Heart left ventricle (tissue), 16 donors: ENCODE measurements at regions not wholly inside any gene's neighbourhood (a gene's known extent, or its start where the extent isn't known, plus 50 kb on each side); places are given as distances from the start of the nearest gene placed in this dataset.

Experiments
- ATAC-seq, 4 donors: fragments of 200-7000 bp; cut with Tn5 transposase; one replicate each; pipeline ENCODE4 v1.9.1; 2020 to 2022; ENCODE audit warnings: moderate library complexity in 4 of 4, mild to moderate bottlenecking in 3 of 4, moderate number of reproducible peaks in 1 of 4
- DNase-seq, 5 donors: peaks; one replicate each; pipeline ENCODE4 v3.0.0-alpha.2; 2020
- H3K27ac ChIP-seq, 12 donors: fragments of 200-600 bp; sonication (generic) in 4 of 12; one replicate each; pipeline versions ENCODE4 v1.5.0 to v1.8.0; 2016 to 2022; ENCODE audit warnings: mild to moderate bottlenecking in 2 of 12
- H3K27me3 ChIP-seq, 9 donors: fragments of 200-600 bp; sonication (generic) in 2 of 9; one replicate each; pipeline versions ENCODE4 v1.5.1 to v1.8.0; 2016 to 2022; ENCODE audit warnings: mild to moderate bottlenecking in 3 of 9
- H3K36me3 ChIP-seq, 9 donors: fragments of 200-600 bp; sonication (generic) in 2 of 9; one replicate each; pipeline versions ENCODE4 v1.5.0 to v1.8.0; 2018 to 2022; ENCODE audit warnings: mild to moderate bottlenecking in 2 of 9
- H3K4me1 ChIP-seq, 12 donors: fragments of 200-600 bp; sonication (generic) in 4 of 12; one replicate each; pipeline versions ENCODE4 v1.5.0 to v1.8.0; 2016 to 2022; ENCODE audit warnings: mild to moderate bottlenecking in 3 of 12
- H3K4me3 ChIP-seq, 12 donors: fragments of 200-600 bp; sonication (generic) in 4 of 12; one replicate each; pipeline versions ENCODE4 v1.5.0 to v1.8.0; 2017 to 2022; ENCODE audit warnings: mild to moderate bottlenecking in 9 of 12, moderate library complexity in 4 of 12
- H3K9me3 ChIP-seq, 12 donors: fragments of 200-600 bp; sonication (generic) in 4 of 12; one replicate each; pipeline versions ENCODE4 v1.5.0 to v1.8.0; 2016 to 2022; ENCODE audit warnings: mild to moderate bottlenecking in 1 of 12
- POLR2A ChIP-seq, 2 donors: fragments of 450-650 bp; IDR thresholded peaks; one replicate each; pipeline ENCODE4 v1.6.1; 2017; ENCODE audit warnings: antibody characterized with exemption in 2 of 2, mild to moderate bottlenecking in 2 of 2, moderate library complexity in 2 of 2
- WGBS, 4 donors: extraction: QIAGEN DNeasy Blood & Tissue Kit in 2 of 4; methylation state at CpG; one replicate each; pipeline versions ENCODE4 v1.1.5 to v1.1.7; 2013 to 2018; 5-methylcytosine and 5-hydroxymethylcytosine counted together
- intact Hi-C, 10 donors: fragments of 100-400 bp; cut with DNase I; formaldehyde crosslinking; loops; one replicate each; pipeline versions ENCODE4 v1.11.1 to v1.14.2; 2022
- TF ChIP-seq, protein P1 (sequence below), 12 donors: fragments of 200-600 bp; sonication (generic) in 4 of 12; IDR thresholded peaks; one replicate each; pipeline versions ENCODE4 v1.5.0 to v1.8.0; 2018 to 2022; ENCODE audit warnings: antibody characterized with exemption in 12 of 12, mild to moderate bottlenecking in 5 of 12
- donor health status: ischemic (EF 13 %, LVEDD 7.1; RV severe dilation, severe dysfunction).
- donor health status: healthy with polysubstance abuse.
- donor health status: DM: no; HTN: yes; CAD: no.
- donor health status: DM: no; HTN: no; CAD: no.
- donor health status: ischemic (EF 25% LVEDD 6.9; RV normal size, moderate dysfunction).
- donor health status: ischemic (EF 25% LVEDD 5.7; RV mildly dilated, moderate dysfunction).
- donor health status: healthy.
- donor health status: DM: yes; HTN: yes; CAD: no.
- donor health status: ischemic (EF 35%, LVEDD 5.7; RV mildly dilated, moderate dysfunction).
- donor health status: nonischemic (EF 11% LVEDD 7.7; RV severe dilation, severe dysfunction).
- donor health status: DM: yes; HTN: yes; CAD: no.
- donor health status: PGD.
- donor health status: ischemic (EF 29% LVEDD 5.4; RV normal size, mild dysfunction).
- donor health status: nonischemic (EF 23%, LVEDD 6.1; RV moderate dilation, normal function).

DNA sequence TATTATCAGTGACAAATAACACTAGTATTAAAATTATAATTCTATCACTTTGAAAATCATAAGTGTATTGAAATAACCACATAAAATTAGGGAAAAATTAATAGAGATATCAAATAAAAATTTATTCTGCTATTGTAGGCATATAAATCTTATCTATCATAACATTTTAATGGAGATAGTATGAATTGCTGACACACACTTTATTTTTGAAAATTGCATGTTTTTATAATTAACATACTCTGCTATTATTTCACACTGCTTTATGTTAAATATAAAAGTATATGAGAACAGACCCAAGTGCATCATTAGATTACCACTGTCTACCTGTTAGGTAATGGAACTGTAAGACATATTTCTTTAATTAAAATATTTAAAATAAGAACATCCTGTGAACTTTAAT lies 2150.2 kb downstream of the ARAP2 start:
- TF ChIP-seq, protein P1, sequence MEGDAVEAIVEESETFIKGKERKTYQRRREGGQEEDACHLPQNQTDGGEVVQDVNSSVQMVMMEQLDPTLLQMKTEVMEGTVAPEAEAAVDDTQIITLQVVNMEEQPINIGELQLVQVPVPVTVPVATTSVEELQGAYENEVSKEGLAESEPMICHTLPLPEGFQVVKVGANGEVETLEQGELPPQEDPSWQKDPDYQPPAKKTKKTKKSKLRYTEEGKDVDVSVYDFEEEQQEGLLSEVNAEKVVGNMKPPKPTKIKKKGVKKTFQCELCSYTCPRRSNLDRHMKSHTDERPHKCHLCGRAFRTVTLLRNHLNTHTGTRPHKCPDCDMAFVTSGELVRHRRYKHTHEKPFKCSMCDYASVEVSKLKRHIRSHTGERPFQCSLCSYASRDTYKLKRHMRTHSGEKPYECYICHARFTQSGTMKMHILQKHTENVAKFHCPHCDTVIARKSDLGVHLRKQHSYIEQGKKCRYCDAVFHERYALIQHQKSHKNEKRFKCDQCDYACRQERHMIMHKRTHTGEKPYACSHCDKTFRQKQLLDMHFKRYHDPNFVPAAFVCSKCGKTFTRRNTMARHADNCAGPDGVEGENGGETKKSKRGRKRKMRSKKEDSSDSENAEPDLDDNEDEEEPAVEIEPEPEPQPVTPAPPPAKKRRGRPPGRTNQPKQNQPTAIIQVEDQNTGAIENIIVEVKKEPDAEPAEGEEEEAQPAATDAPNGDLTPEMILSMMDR (IDR thresholded peaks at IDR 0.05), result no peak
- TF ChIP-seq POLR2A (IDR thresholded peaks at IDR 0.05), result no peak

DNA sequence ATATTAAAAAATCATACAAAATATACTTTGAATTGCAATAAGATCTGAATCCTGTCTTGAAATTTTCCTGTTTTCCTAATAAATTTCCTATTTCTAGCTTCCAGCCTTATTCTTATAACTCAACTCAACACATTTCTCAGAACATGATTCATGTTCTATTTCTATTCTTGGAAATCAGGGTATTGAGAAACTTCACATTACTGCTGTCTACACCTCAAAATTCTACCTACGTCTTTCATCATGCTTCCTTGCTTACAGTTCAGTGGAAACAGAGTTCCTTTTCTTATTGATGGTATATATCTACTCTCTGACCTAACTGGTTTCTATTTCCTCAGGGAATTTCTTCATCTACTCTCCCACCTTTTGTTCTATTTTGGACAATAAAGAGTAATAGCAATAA lies 2139.0 kb downstream of the ARAP2 start:
- TF ChIP-seq, protein P1 (IDR thresholded peaks at IDR 0.05), result no peak
- TF ChIP-seq POLR2A (IDR thresholded peaks at IDR 0.05), result no peak
- ATAC-seq, result no peak
- 31 to 55% (median 37%) methylated on average over 1 of the region's 1 CpG for WGBS, 4 donors

More for the DNA sequence above, 2150.2 kb downstream of the ARAP2 start:
- H3K27ac ChIP-seq, result no peak overlapping the region
- H3K27me3 ChIP-seq, result no peaks in the 10 kb centered on the region
- no peak for ATAC-seq
- no peak overlapping the region for H3K4me3 ChIP-seq
- no peaks in the 10 kb centered on the region for H3K4me1 ChIP-seq
- no peaks in the 10 kb centered on the region for H3K9me3 ChIP-seq
- no peaks in the 10 kb centered on the region for H3K36me3 ChIP-seq
- intact Hi-C loops, result no loop called here
- DNase-seq, result no peak

DNA sequence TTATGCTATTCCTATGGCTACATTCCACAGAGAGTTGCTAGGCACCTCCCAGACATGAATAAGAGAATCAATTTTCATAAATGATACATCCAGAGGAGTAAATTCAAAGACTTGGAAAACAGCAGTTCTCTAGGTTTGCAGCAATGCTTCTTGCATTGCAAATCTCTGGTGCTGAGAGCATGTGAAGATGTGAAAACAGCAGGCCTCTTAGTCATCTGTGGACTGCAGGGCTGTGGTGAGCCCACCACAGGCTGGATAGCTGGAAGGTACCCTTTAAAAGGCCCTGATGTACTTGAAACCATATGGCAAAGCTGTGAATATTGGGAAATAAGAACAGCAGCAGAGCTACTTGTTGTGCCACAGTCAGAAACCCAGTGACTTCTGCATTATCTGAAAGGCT lies 2135.9 kb downstream of the ARAP2 start:
- intact Hi-C loops, result no loop called here
- no peak for ATAC-seq
- TF ChIP-seq POLR2A (IDR thresholded peaks at IDR 0.05), result no peak
- TF ChIP-seq, protein P1 (IDR thresholded peaks at IDR 0.05), result no peak

More for the DNA sequence above, 2139.0 kb downstream of the ARAP2 start:
- intact Hi-C loops, result no loop called here
- no peak overlapping the region for H3K4me3 ChIP-seq
- H3K36me3 ChIP-seq, result no peaks in the 10 kb centered on the region
- H3K27me3 ChIP-seq, result no peaks in the 10 kb centered on the region
- no peak for DNase-seq
- H3K9me3 ChIP-seq, result no peaks in the 10 kb centered on the region
- no peaks in the 10 kb centered on the region for H3K4me1 ChIP-seq
- no peak overlapping the region for H3K27ac ChIP-seq

DNA sequence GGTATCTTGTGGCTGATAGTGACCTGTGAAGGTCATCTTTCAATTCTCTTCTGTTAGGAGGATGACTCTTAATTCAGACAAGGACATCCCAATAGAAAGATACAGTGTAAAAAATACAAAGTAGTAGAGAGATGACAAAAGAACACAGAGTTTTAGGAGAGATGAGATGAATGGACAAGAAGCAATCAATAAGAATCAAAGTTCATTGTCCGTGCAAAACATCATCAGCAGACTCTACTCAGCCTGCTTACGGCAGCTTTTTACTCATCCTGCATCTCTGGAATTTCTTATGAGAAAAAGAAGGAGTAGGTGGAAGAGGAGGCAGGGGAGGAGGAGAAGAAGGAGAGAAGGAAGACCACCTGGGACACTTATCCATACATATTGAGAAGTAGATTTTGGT lies 2131.7 kb downstream of the ARAP2 start:
- Histone ChIP-seq H3K4me1 (no peaks in the 10 kb centered on the region), H3K4me3 (no peak overlapping the region), H3K27ac (no peak overlapping the region), H3K27me3 (no peaks in the 10 kb centered on the region), H3K9me3 (no peaks in the 10 kb centered on the region), H3K36me3 (no peaks in the 10 kb centered on the region)
- ATAC-seq (no peak), DNase-seq (no peak)
- intact Hi-C loops, result no loop called here
- TF ChIP-seq POLR2A (IDR thresholded peaks at IDR 0.05), result no peak
- TF ChIP-seq, protein P1 (IDR thresholded peaks at IDR 0.05), result no peak
- WGBS, 4 donors, result 85 to 86% (median 86%) methylated on average over 2 of the region's 2 CpGs

More for the DNA sequence above, 2135.9 kb downstream of the ARAP2 start:
- DNase-seq, result no peak
- Histone ChIP-seq H3K36me3 (no peaks in the 10 kb centered on the region), H3K4me1 (no peaks in the 10 kb centered on the region), H3K4me3 (no peak overlapping the region), H3K27me3 (no peaks in the 10 kb centered on the region), H3K27ac (no peak overlapping the region), H3K9me3 (no peaks in the 10 kb centered on the region)
